ENCODE measurements at regions not wholly inside any gene's neighbourhood (a gene's known extent, or its start where the extent isn't known, plus 50 kb on each side); places are given as distances from the start of the nearest gene placed in this dataset.
A peak's percentile ranks its signal among the peaks of the same experiment; 100 is the strongest.
"Not testable (repeated sequence)": the region's sequence is repeated elsewhere in the genome, so short reads cannot be mapped to it uniquely, and the experiment has no call there.

GRCh38 chr6:156268849-156269248 is 508.3 kb upstream of the ARID1B start:
- no peak for DNase-seq

- DNase-seq: peak; percentile 78
These were observed 515.2 kb upstream of the ARID1B start for GRCh38 chr6:156262014-156262413.

GRCh38 chr6:156260815-156261214 is 516.4 kb upstream of the ARID1B start:
- no peak for DNase-seq

- DNase-seq: no peak
These were observed 518.2 kb upstream of the ARID1B start for GRCh38 chr6:156258981-156259380.

- DNase-seq: no peak
These were observed 521.0 kb upstream of the ARID1B start for GRCh38 chr6:156256161-156256560.

GRCh38 chr6:156254240-156254639 is 522.9 kb upstream of the ARID1B start:
- DNase-seq: no peak

- no peak for DNase-seq
These were observed 526.6 kb upstream of the ARID1B start for GRCh38 chr6:156250593-156250992.

- DNase-seq: no peak
These were observed 535.0 kb upstream of the ARID1B start for GRCh38 chr6:156242206-156242605.

- DNase-seq: no peak
These were observed 546.0 kb upstream of the ARID1B start for GRCh38 chr6:156231026-156231765.

GRCh38 chr6:156219973-156220372 is 557.2 kb upstream of the ARID1B start:
- DNase-seq: no peak

- no peak for DNase-seq
These were observed 571.5 kb upstream of the ARID1B start for GRCh38 chr6:156205678-156206077.

- no peak for DNase-seq
These were observed 578.0 kb upstream of the ARID1B start for GRCh38 chr6:156199182-156199581.

- no peak for DNase-seq
These were observed 579.7 kb upstream of the ARID1B start for GRCh38 chr6:156197513-156197912.

- DNase-seq: no peak
These were observed 582.2 kb upstream of the ARID1B start for GRCh38 chr6:156194981-156195380.

- DNase-seq: no peak
These were observed 583.8 kb upstream of the ARID1B start for GRCh38 chr6:156193381-156193780.

GRCh38 chr6:156191895-156192294 is 585.3 kb upstream of the ARID1B start:
- no peak for DNase-seq

- not testable (repeated sequence) for DNase-seq
These were observed 585.8 kb upstream of the ARID1B start for GRCh38 chr6:156191390-156191789.

- DNase-seq: peak; percentile 69
These were observed 586.9 kb upstream of the ARID1B start for GRCh38 chr6:156190270-156190669.

- DNase-seq: peak; percentile 24
These were observed 587.5 kb upstream of the ARID1B start for GRCh38 chr6:156189714-156190113.

GRCh38 chr6:156189195-156189594 is 588.0 kb upstream of the ARID1B start:
- DNase-seq: no peak

GRCh38 chr6:156185113-156185512 is 592.1 kb upstream of the ARID1B start:
- DNase-seq: peak; percentile 84

- DNase-seq: no peak
These were observed 593.5 kb upstream of the ARID1B start for GRCh38 chr6:156183678-156184077.

- DNase-seq: no peak
These were observed 594.8 kb upstream of the ARID1B start for GRCh38 chr6:156182356-156182755.

- DNase-seq: no peak
These were observed 595.7 kb upstream of the ARID1B start for GRCh38 chr6:156181506-156181905.

GRCh38 chr6:156175971-156176421 is 601.2 kb upstream of the ARID1B start:
- DNase-seq: no peak
